GM21423 (cell line): ENCODE measurements at regions not wholly inside any gene's neighbourhood (a gene's known extent, or its start where the extent isn't known, plus 50 kb on each side); places are given as distances from the start of the nearest gene placed in this dataset.

Experiments
- ATAC-seq: cut with Tn5 transposase; IDR thresholded peaks from one replicate; pipeline ENCODE4 v1.9.1; 2021; ENCODE audit warnings: mild to moderate bottlenecking, moderate library complexity; ENCODE audit not compliant: unreplicated experiment

- no peak for ATAC-seq
Measured at GRCh38 chr18:44601447-44601846, 79.2 kb upstream of the SETBP1 start.

GRCh38 chr18:44602380-44602779, 78.3 kb upstream of the SETBP1 start:
- no peak for ATAC-seq

GRCh38 chr18:44602845-44603244, 77.8 kb upstream of the SETBP1 start:
- ATAC-seq = no peak

GRCh38 chr18:44609181-44609941, 71.3 kb upstream of the SETBP1 start:
- no peak for ATAC-seq

- ATAC-seq = no peak
Measured at GRCh38 chr18:44620812-44621211, 59.9 kb upstream of the SETBP1 start.

- no peak for ATAC-seq
Measured at GRCh38 chr18:44624052-44624451, 56.6 kb upstream of the SETBP1 start.

GRCh38 chr18:44625386-44625785, 55.3 kb upstream of the SETBP1 start:
- no peak for ATAC-seq

GRCh38 chr18:44626236-44626635, 54.5 kb upstream of the SETBP1 start:
- ATAC-seq = no peak

GRCh38 chr18:44626807-44627206, 53.9 kb upstream of the SETBP1 start:
- ATAC-seq = no peak

- no peak for ATAC-seq
Measured at GRCh38 chr18:44627280-44627679, 53.4 kb upstream of the SETBP1 start.

- no peak for ATAC-seq
Measured at GRCh38 chr18:44629406-44629805, 51.3 kb upstream of the SETBP1 start.

- ATAC-seq = no peak
Measured at GRCh38 chr18:44630118-44630517, 50.6 kb upstream of the SETBP1 start.
